GM18909 (cell line): ENCODE measurements at regions not wholly inside any gene's neighbourhood (a gene's known extent, or its start where the extent isn't known, plus 50 kb on each side); places are given as distances from the start of the nearest gene placed in this dataset.

Source experiments
- ATAC-seq: cut with Tn5 transposase; IDR thresholded peaks from one replicate; pipeline ENCODE4 v1.9.1; 2021; ENCODE audit warnings: mild to moderate bottlenecking; ENCODE audit not compliant: unreplicated experiment, poor library complexity

GRCh38 chr3:147737376-147737775 lies 328.2 kb downstream of the ZIC1 start:
- no peak for ATAC-seq

DNA sequence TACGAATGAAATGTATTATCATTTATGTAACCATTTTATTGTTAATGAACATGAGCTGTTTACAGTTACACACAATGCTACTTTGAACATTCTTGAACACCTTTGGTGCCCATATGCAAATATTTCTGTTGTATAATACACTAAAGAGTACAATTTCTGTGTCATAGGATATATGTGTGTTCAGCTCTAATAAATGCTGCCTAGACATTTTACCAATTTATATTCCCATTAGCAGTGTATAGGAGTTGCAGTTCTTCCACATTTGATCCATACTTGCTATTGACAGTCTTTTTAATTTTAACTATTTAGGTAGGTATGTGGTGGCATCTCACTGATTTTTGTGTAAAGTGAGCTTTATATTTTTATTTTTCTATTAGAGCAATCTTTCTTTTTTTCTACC lies 331.8 kb downstream of the ZIC1 start:
- ATAC-seq: no peak

DNA sequence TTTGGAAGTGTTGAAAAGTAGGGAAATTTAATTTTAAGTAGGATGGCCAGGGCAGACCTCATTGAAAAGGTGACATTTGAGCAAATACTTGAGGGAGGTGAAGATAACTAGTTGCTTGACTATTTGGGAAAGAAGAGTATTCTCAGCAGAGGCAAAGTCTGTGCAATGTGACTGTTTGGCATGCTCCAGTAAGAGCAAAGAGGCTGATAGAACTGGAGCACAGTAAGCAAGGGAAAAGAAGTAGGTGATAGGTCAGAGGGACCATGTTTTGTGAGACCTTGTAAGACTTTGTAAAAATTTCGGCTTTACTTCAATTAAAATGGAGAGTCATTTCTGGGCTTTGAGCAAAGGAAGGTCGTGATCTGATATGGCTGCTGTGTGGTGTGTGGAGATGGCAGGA lies 335.8 kb downstream of the ZIC1 start:
- ATAC-seq: no peak

DNA sequence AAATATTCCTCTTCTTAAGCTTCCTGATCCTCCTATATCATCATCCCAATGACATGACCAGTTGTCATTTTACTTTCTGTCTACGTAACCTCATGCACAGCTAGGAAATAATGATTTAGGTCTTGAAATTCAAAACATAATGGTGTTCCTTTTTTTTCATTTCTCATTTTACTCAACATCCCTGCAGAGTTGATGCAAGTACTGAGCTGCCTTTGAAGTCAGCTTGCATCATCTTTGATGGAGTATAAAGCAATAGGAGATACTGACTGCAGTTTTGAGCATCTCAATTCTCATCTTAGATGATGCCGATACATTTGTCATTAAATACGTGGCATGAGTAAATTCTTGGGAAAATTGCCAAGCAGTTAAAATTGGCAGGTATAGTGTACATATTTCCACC lies 346.1 kb downstream of the ZIC1 start:
- ATAC-seq: no peak

GRCh38 chr3:147756476-147756875 lies 347.3 kb downstream of the ZIC1 start:
- ATAC-seq: no peak

GRCh38 chr3:147757866-147758265 lies 348.7 kb downstream of the ZIC1 start:
- no peak for ATAC-seq

GRCh38 chr3:147758771-147759170 lies 349.6 kb downstream of the ZIC1 start:
- ATAC-seq: no peak

GRCh38 chr3:147760085-147760484 lies 350.9 kb downstream of the ZIC1 start:
- no peak for ATAC-seq

- ATAC-seq: no peak
Observed at GRCh38 chr3:147760941-147761340, 351.8 kb downstream of the ZIC1 start.

DNA sequence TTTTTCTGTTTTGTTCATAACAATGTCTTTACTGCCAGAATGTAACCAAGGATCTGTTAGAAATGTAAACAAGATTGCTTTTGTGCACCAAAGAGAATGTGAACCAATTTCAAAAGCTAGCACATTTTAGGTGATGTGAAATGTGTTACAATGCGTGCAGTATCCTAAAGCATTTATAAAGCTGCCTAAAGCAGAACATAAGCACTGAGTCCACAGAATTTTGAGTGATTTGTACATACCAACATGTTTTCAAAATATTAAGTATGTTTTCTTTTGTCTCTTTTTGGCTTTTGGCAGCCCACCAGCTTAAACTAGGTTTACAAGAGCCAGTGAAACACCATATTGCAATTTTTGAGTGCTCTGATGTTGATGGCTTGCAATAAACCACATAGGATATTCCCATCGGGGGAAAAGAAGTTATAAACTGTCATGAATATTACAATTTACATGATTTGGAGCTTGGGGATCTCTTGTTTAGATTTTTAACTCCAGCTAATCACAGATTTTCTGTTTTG lies 364.0 kb downstream of the ZIC1 start:
- ATAC-seq: no peak

- ATAC-seq: no peak
Observed at GRCh38 chr3:147775411-147775810, 366.2 kb downstream of the ZIC1 start.

DNA sequence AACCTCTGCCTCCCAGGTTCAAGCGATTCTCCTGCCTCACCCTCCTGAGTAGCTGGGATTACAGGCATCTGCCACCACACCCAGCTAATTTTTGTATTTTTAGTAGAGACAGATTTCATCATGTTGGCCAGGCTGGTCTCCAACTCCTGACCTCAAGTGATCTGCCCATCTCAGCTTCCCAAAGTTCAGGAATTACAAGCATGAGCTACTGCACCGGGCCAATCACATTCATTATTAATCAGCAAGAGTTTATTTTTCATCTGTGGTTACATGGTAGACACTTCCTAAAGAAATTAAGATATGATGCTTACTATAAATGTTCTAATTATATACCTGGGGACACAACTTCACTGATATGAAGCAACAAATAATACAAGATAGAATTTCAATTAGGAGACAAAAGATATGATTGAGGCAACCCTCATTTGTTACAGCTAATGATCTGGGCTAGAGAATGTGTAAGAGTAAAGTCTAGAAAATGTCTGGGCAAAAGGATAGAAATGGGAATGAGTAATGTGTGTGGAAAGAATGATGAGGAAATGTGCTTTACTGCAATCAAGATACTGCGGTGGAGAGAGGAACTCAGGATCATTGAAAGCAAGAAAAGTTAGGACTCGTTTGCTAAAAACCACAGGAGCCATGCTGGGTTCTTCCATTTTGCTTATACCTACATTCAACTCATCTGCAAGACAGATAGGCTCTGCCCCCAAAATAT lies 366.8 kb downstream of the ZIC1 start:
- ATAC-seq: no peak

DNA sequence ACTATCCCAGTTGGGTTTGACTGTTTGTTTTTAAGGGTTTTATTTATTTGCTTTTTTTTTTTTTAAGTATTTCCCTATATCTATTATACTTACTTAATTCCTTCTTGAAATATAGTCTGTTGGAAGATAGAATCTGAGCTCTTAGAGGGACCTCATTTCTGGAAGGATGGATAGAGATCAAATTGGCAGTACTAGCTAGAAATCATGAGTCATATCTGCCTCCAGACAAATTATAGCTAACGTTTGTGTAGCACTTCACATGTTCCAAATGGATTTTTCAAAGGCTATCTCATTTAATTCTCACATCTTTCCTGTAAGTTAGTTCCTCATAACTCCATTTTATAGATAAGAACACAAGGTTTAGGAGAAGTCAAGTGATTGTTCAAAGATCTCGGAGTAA lies 384.7 kb downstream of the ZIC1 start:
- ATAC-seq: no peak

- no peak for ATAC-seq
Observed at GRCh38 chr3:147794596-147794995, 385.4 kb downstream of the ZIC1 start.

DNA sequence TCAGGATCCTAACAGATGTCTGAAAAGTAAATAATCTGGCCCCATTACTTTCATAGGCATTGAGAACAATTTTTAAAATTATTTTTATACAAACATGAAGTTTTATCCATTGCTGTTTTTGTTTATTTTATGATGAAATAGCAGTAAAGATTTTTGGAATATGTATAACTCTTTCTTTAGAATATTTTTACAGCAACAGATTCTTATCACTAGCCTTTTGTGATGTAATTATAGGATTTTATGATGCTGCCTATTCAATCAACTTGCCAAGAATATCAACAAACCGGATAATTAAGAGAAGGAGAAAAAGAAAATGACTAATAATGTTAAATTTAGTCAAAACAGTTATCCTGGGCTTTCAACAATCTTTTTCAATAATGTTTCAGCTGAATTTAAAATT lies 386.3 kb downstream of the ZIC1 start:
- no peak for ATAC-seq

GRCh38 chr3:147797095-147797494 lies 387.9 kb downstream of the ZIC1 start:
- no peak for ATAC-seq

DNA sequence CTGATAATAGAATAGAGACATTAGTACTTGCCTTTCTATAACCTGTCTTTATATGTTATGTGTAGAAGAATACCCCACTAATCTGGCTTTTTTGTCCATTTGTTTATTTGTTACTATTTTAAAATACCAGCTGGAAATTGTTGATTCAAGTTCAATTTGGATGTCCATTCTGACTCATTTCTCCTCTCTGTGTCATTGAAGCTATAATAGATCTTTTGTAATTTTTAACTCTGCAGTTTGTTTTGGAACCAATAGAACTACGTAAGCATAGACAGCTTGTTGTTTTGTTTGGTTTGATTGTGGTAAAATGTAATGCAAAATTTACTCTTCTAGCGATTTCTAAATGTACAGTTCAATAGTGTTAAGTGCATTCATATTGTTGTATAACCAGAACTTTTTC lies 390.4 kb downstream of the ZIC1 start:
- no peak for ATAC-seq

DNA sequence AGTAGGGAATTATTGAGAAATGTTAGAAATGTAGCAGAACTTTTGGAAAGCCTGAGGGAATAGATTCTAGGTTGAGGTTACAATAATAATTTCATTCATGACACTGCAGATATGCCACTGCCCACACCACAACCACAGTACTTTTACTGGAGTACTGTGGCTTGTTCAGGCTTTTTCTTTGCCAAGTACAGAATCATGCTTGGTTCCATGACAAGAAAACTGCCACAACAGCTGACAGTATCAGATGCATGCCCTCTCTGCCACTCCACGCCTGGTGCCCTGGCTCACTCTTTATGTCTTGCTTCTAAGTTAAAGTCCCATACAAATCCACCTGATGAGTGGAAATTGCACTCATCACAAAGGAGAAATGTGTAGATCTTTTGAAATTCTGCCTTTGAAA lies 398.6 kb downstream of the ZIC1 start:
- no peak for ATAC-seq

GRCh38 chr3:147809206-147809605 lies 400.0 kb downstream of the ZIC1 start:
- ATAC-seq: no peak

- ATAC-seq: no peak
Observed at GRCh38 chr3:147812186-147812911, 403.2 kb downstream of the ZIC1 start.

GRCh38 chr3:147813256-147813655 lies 404.1 kb downstream of the ZIC1 start:
- ATAC-seq: no peak

GRCh38 chr3:147816752-147817151 lies 407.6 kb downstream of the ZIC1 start:
- no peak for ATAC-seq
